ENCODE measurements at regions not wholly inside any gene's neighbourhood (a gene's known extent, or its start where the extent isn't known, plus 50 kb on each side); places are given as distances from the start of the nearest gene placed in this dataset.

DNA sequence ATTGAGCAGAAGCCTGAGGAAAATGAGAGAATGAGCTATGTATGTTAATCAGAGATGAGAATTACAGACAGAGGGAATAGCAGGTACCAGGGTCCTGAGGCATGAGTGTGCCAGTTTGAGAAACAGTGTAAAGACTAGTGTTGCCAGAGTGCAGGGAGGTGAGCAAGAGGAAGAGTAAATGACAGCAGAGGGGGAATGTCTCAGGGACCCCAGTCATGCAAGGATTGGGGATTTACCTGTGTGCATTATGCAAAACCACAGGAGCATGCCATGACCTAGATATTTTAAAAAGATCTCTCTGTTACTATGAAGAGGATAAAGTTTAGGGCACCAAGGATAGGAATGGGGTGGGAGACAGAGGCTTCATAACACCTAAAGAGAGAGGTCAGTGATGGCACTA is 72.1 kb downstream of the TTC32 start:
- BruUV-seq (replicated peaks): no TSS peak
- Histone ChIP-seq H3K27ac (ENCODE audit: control insufficient read depth, insufficient read depth) (no peak overlapping the region), H3K4me1 (ENCODE audit: control insufficient read depth, insufficient read depth, low read length) (no peaks in the 10 kb centered on the region), H3K4me3 (no peak overlapping the region), H3K79me2 (ENCODE audit: control insufficient read depth, insufficient read depth, low read length) (no peaks in the 10 kb centered on the region), H3K4me2 (ENCODE audit: control insufficient read depth, insufficient read depth) (no peak overlapping the region), H2AFZ (ENCODE audit: control insufficient read depth, low read depth, low read length) (no peak overlapping the region), H3K9ac (ENCODE audit: control insufficient read depth, insufficient read depth, low read length) (no peak overlapping the region), H4K20me1 (ENCODE audit: control insufficient read depth, insufficient read depth) (no peaks in the 10 kb centered on the region), H3K36me3 (ENCODE audit: control insufficient read depth in 2 of 2, insufficient read depth in 2 of 2, low read length in 1 of 2) (no peaks in the 10 kb centered on the region), H3K27me3 (replicated peaks in 1 of 2; ENCODE audit: control insufficient read depth in 2 of 2, insufficient read depth in 2 of 2, low read length in 1 of 2) (no peaks in the 10 kb centered on the region; a peak in 1 of 4 replicates), H3K9me3 (replicated peaks; ENCODE audit: control insufficient read depth, insufficient read depth, low read length) (no peaks in the 10 kb centered on the region)
- TF ChIP-seq TCF7 (IDR thresholded peaks at IDR 0.05; ENCODE audit: borderline replicate concordance) (no peak), MAX (IDR thresholded peaks at IDR 0.05; ENCODE audit: low read depth, low read length) (no peak), RAD21 (IDR thresholded peaks at IDR 0.05; ENCODE audit: insufficient read depth, low read depth, low read length) (no peak), EP300 (IDR thresholded peaks at IDR 0.05; ENCODE audit: borderline replicate concordance in 1 of 2, control insufficient read depth in 1 of 2, low read depth in 2 of 2, low read length in 2 of 2) (no peak), ZNF384 (IDR thresholded peaks at IDR 0.05; ENCODE audit: borderline replicate concordance, low read depth, low read length) (no peak)
- intact Hi-C loops (cut with micrococcal nuclease; ENCODE audit: unreplicated experiment): no loop called here
- FAIRE-seq (no peak), DNase-seq (ENCODE audit: low read depth, low spot score) (no peak), ATAC-seq (no peak)
- ChIA-PET RAD21 (ENCODE audit: unreplicated experiment) (no interaction called here), POLR2A (interaction anchor here (0.7 kb wide), 1 partner anchor 37 kb away, joined by 4 read pairs; no protein-coding TSS in a partner anchor), SMC1A (ENCODE audit: uncharacterized antibody, unreplicated experiment) (no interaction called here), CTCF (no interaction called here)
- in situ Hi-C loops (cut with MboI): no loop called here

- ATAC-seq (no peak), DNase-seq (ENCODE audit: low read depth, low spot score) (no peak), FAIRE-seq (no peak)
- Histone ChIP-seq H3K9ac (ENCODE audit: control insufficient read depth, insufficient read depth, low read length) (no peak overlapping the region), H3K27ac (ENCODE audit: control insufficient read depth, insufficient read depth) (no peak overlapping the region), H3K79me2 (ENCODE audit: control insufficient read depth, insufficient read depth, low read length) (no peaks in the 10 kb centered on the region), H3K9me3 (replicated peaks; ENCODE audit: control insufficient read depth, insufficient read depth, low read length) (no peaks in the 10 kb centered on the region), H4K20me1 (ENCODE audit: control insufficient read depth, insufficient read depth) (no peaks in the 10 kb centered on the region), H3K36me3 (ENCODE audit: control insufficient read depth in 2 of 2, insufficient read depth in 2 of 2, low read length in 1 of 2) (no peaks in the 10 kb centered on the region), H3K4me2 (ENCODE audit: control insufficient read depth, insufficient read depth) (no peak overlapping the region), H3K4me3 (no peak overlapping the region), H2AFZ (ENCODE audit: control insufficient read depth, low read depth, low read length) (no peak overlapping the region), H3K4me1 (ENCODE audit: control insufficient read depth, insufficient read depth, low read length) (no peaks in the 10 kb centered on the region), H3K27me3 (replicated peaks in 1 of 2; ENCODE audit: control insufficient read depth in 2 of 2, insufficient read depth in 2 of 2, low read length in 1 of 2) (no peaks in the 10 kb centered on the region; a peak in 1 of 4 replicates)
- in situ Hi-C loops (cut with MboI): no loop called here
- RAD21 ChIA-PET (ENCODE audit: unreplicated experiment): no interaction called here
- intact Hi-C loops (cut with micrococcal nuclease; ENCODE audit: unreplicated experiment): no loop called here
- CTCF ChIA-PET: interaction anchor here (1.5 kb wide), 1 partner anchor 129 kb away, joined by 3 read pairs; no protein-coding TSS in a partner anchor
- SMC1A ChIA-PET (ENCODE audit: uncharacterized antibody, unreplicated experiment): no interaction called here
- POLR2A ChIA-PET: no interaction called here
- BruUV-seq (replicated peaks): no TSS peak
- TF ChIP-seq KDM1A (IDR thresholded peaks at IDR 0.05; ENCODE audit: borderline replicate concordance) (no peak), SMAD1 (IDR thresholded peaks at IDR 0.05; ENCODE audit: low read depth, partially characterized antibody) (no peak), E2F8 (IDR thresholded peaks at IDR 0.05; ENCODE audit: low read depth, partially characterized antibody) (no peak), NR2C2 (IDR thresholded peaks at IDR 0.05; ENCODE audit: borderline replicate concordance, control insufficient read depth, insufficient read length, low read depth) (no peak), NFYA (IDR thresholded peaks at IDR 0.05; ENCODE audit: borderline replicate concordance, low read depth, low read length) (no peak)
- TF ChIP-seq, protein P1, sequence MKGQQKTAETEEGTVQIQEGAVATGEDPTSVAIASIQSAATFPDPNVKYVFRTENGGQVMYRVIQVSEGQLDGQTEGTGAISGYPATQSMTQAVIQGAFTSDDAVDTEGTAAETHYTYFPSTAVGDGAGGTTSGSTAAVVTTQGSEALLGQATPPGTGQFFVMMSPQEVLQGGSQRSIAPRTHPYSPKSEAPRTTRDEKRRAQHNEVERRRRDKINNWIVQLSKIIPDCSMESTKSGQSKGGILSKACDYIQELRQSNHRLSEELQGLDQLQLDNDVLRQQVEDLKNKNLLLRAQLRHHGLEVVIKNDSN (IDR thresholded peaks at IDR 0.05; ENCODE audit: borderline replicate concordance, extremely low read length, insufficient read depth, low read depth, low read length): no peak
Measured at GRCh38 chr2:19826874-19827273, 74.9 kb downstream of the TTC32 start.

Measured in GM12878 (cell line).